ENCODE measurements at regions not wholly inside any gene's neighbourhood (a gene's known extent, or its start where the extent isn't known, plus 50 kb on each side); places are given as distances from the start of the nearest gene placed in this dataset.

DNA sequence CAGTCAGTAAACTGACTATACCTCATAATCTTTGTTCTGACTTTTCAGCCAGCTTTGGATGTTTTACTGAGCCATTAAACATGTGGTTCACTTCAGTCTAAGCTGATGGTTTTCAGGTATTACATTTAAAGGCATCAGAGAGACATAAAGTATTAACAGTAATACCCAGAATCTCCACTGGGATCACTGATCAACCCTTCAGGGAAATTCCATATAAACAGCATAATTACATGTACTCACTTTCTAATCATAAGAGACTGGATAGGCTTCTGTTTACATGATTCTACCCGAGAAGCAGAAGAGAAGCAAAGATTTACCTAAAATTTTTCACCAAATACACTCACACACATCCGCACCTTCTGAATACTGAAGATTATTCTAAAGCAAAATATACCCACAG, 186.7 kb upstream of the FREM1 start:
- TF ChIP-seq CTCF (tag by site-specific recombination; IDR thresholded peaks at IDR 0.05) (no peak), ZNF350 (tag by site-specific recombination; IDR thresholded peaks at IDR 0.05) (no peak), ZBTB26 (tag by site-specific recombination; optimal IDR thresholded peaks at IDR 0.05) (no peak), ZNF324 (tag by site-specific recombination; IDR thresholded peaks at IDR 0.05) (no peak)
- TF ChIP-seq, protein P1, sequence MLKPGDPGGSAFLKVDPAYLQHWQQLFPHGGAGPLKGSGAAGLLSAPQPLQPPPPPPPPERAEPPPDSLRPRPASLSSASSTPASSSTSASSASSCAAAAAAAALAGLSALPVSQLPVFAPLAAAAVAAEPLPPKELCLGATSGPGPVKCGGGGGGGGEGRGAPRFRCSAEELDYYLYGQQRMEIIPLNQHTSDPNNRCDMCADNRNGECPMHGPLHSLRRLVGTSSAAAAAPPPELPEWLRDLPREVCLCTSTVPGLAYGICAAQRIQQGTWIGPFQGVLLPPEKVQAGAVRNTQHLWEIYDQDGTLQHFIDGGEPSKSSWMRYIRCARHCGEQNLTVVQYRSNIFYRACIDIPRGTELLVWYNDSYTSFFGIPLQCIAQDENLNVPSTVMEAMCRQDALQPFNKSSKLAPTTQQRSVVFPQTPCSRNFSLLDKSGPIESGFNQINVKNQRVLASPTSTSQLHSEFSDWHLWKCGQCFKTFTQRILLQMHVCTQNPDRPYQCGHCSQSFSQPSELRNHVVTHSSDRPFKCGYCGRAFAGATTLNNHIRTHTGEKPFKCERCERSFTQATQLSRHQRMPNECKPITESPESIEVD (tag by site-specific recombination; IDR thresholded peaks at IDR 0.05): no peak
